SK-N-SH (cell line): ENCODE measurements at regions not wholly inside any gene's neighbourhood (a gene's known extent, or its start where the extent isn't known, plus 50 kb on each side); places are given as distances from the start of the nearest gene placed in this dataset.

Experiments
- CTCF ChIP-seq: fragments of 200-600 bp; sonication (generic); IDR thresholded peaks from 2 replicates; pipeline ENCODE4 v1.6.1; 2017; ENCODE audit warnings: antibody characterized with exemption, mild to moderate bottlenecking, moderate library complexity
- EP300 ChIP-seq, 2 experiments: IDR thresholded peaks; 2 replicates each; pipeline versions ENCODE4 v1.4.0 to v1.6.1; 2012; ENCODE audit warnings: borderline replicate concordance in 1 of 2, low read depth in 1 of 2, low read length in 1 of 2
- JUND ChIP-seq: IDR thresholded peaks from 2 replicates; pipeline ENCODE4 v1.4.0; 2012
- MAX ChIP-seq: IDR thresholded peaks from 2 replicates; pipeline ENCODE4 v1.4.0; 2012; ENCODE audit warnings: low read depth
- NRF1 ChIP-seq: IDR thresholded peaks from 2 replicates; pipeline ENCODE4 v1.6.1; 2012; ENCODE audit warnings: low read depth, mild to moderate bottlenecking, low read length
- RCOR1 ChIP-seq: fragments of 150-350 bp; IDR thresholded peaks from 2 replicates; pipeline ENCODE4 v1.6.1; 2017; ENCODE audit warnings: antibody characterized with exemption, low read length
- REST ChIP-seq: IDR thresholded peaks from 2 replicates; pipeline ENCODE4 v1.6.1; 2012; ENCODE audit warnings: mild to moderate bottlenecking, low read depth, low read length, moderate library complexity
- RFX5 ChIP-seq: IDR thresholded peaks from 2 replicates; pipeline ENCODE4 v1.6.1; 2012; ENCODE audit warnings: mild to moderate bottlenecking, improper control_type of control experiment, low read length
- SIN3A ChIP-seq: IDR thresholded peaks from 2 replicates; pipeline ENCODE4 v1.6.1; 2012; ENCODE audit warnings: low read depth, mild to moderate bottlenecking, low read length, moderate library complexity, borderline replicate concordance
- ZBTB33 ChIP-seq: IDR thresholded peaks from 2 replicates; pipeline ENCODE4 v1.4.0; 2012; ENCODE audit warnings: low read depth, borderline replicate concordance

- no peak for TF ChIP-seq CTCF
- TF ChIP-seq RCOR1: no peak
- no peak for TF ChIP-seq JUND
- TF ChIP-seq RFX5: no peak
- TF ChIP-seq NRF1: no peak
- TF ChIP-seq SIN3A: no peak
- no peak for TF ChIP-seq EP300 (IDR thresholded peaks at IDR 0.05; ENCODE audit: borderline replicate concordance in 1 of 2, low read depth in 1 of 2, low read length in 1 of 2)
- TF ChIP-seq MAX: no peak
- no peak for TF ChIP-seq ZBTB33
- TF ChIP-seq REST: no peak
Observed at GRCh38 chr18:30142248-30142647, 900.3 kb downstream of the DSC3 start.
